GM12864 (cell line): ENCODE measurements at regions not wholly inside any gene's neighbourhood (a gene's known extent, or its start where the extent isn't known, plus 50 kb on each side); places are given as distances from the start of the nearest gene placed in this dataset.

ENCODE experiments used
- DNase-seq: peaks from one replicate; pipeline ENCODE4 v3.0.0-alpha.2; 2011; ENCODE audit warnings: low read depth
- H3K4me3 ChIP-seq: 2 replicates; pipeline ENCODE4 v1.5.1; 2011; ENCODE audit warnings: mild to moderate bottlenecking, low read depth, low read length, control low read depth
- TF ChIP-seq, protein P1 (sequence below): IDR thresholded peaks from 2 replicates; pipeline ENCODE4 v1.5.1; 2011; ENCODE audit warnings: low read depth, mild to moderate bottlenecking, moderate library complexity, low read length, control low read depth, inconsistent platforms; ENCODE audit errors: missing control alignments

GRCh38 chr17:73743518-73744201, 99.4 kb upstream of the SDK2 start:
- no peak overlapping the region for H3K4me3 ChIP-seq
- TF ChIP-seq, protein P1, sequence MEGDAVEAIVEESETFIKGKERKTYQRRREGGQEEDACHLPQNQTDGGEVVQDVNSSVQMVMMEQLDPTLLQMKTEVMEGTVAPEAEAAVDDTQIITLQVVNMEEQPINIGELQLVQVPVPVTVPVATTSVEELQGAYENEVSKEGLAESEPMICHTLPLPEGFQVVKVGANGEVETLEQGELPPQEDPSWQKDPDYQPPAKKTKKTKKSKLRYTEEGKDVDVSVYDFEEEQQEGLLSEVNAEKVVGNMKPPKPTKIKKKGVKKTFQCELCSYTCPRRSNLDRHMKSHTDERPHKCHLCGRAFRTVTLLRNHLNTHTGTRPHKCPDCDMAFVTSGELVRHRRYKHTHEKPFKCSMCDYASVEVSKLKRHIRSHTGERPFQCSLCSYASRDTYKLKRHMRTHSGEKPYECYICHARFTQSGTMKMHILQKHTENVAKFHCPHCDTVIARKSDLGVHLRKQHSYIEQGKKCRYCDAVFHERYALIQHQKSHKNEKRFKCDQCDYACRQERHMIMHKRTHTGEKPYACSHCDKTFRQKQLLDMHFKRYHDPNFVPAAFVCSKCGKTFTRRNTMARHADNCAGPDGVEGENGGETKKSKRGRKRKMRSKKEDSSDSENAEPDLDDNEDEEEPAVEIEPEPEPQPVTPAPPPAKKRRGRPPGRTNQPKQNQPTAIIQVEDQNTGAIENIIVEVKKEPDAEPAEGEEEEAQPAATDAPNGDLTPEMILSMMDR: no peak
- no peak for DNase-seq

DNA sequence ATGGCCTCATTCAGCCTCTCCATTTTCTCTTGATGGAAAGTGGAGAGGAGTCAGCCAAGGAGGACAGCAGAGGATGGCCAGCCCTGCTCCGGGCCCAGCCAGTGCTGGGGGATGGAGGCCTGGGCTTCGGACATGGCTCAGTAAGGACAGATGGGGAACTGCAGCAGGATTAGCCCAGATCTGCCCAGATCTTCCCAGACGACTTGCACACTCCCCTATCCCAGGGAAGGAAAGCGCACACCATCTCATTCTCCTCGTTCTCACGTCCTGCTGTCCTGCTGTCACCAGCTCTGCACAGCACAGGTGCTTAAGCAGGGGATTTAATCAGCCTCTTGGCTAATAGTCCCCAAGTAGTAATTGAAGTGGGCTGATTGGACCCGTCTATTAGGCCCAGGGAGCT, 100.2 kb upstream of the SDK2 start:
- DNase-seq: no peak
- H3K4me3 ChIP-seq: no peak overlapping the region
- TF ChIP-seq, protein P1: no peak

GRCh38 chr17:73746314-73747073, 102.2 kb upstream of the SDK2 start:
- TF ChIP-seq, protein P1: no peak
- DNase-seq: no peak

GRCh38 chr17:73747221-73748002, 103.2 kb upstream of the SDK2 start:
- TF ChIP-seq, protein P1: no peak
- no peak for DNase-seq
- no peak overlapping the region for H3K4me3 ChIP-seq

More at GRCh38 chr17:73746314-73747073, 102.2 kb upstream of the SDK2 start:
- no peak overlapping the region for H3K4me3 ChIP-seq

- H3K4me3 ChIP-seq: no peak overlapping the region
- TF ChIP-seq, protein P1: no peak
- no peak for DNase-seq
These were observed 104.3 kb upstream of the SDK2 start for GRCh38 chr17:73748508-73748907.

DNA sequence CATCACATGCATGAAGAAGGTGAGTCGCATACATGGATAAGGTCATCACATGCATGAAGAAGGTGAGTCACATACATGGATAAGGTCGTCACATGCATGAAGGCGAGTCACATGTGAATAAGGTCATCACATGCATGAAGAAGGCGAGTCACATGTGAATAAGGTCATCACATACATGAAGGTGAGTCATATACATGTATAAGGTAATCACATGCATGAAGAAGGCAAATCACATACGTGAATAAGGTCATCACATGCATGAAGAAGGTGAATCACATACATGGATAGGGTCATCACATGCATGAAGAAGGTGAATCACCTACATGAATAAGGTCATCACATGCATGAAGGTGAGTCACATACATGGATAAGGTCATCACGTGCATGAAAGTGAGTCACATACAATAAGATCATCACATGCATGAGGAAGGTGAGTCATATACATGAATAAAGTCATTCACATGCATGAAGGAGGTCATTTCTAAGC, 105.1 kb upstream of the SDK2 start:
- H3K4me3 ChIP-seq: no peak overlapping the region
- DNase-seq: no peak
- TF ChIP-seq, protein P1: no peak
